GM21447 (cell line): ENCODE measurements at regions not wholly inside any gene's neighbourhood (a gene's known extent, or its start where the extent isn't known, plus 50 kb on each side); places are given as distances from the start of the nearest gene placed in this dataset.
A peak's percentile ranks its signal among the peaks of the same experiment; 100 is the strongest.

ENCODE experiments used
- ATAC-seq: cut with Tn5 transposase; IDR thresholded peaks from one replicate; pipeline ENCODE4 v1.9.1; 2021; ENCODE audit not compliant: unreplicated experiment

DNA sequence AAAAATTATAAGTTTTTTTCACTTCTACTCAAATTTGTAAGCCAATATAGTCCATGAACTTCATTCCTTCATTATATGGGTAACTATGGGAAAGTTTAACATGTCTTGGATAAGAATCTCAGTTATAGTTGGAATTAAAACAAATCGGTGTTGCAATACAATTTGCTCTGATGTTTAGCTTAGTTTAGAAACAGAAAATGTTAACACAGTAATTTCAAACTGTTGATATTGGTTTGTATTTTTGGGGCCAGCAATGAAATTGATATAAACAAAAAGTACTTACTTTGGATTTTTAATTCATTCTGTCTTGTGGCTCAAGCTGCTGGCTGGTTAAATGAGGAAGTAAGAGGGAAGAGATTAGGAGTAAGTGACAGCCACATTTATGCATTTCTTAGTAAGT lies 368.5 kb upstream of the NT5C1B start:
- ATAC-seq, result no peak

GRCh38 chr2:18950361-18950851 lies 361.0 kb upstream of the NT5C1B start:
- ATAC-seq, result no peak

DNA sequence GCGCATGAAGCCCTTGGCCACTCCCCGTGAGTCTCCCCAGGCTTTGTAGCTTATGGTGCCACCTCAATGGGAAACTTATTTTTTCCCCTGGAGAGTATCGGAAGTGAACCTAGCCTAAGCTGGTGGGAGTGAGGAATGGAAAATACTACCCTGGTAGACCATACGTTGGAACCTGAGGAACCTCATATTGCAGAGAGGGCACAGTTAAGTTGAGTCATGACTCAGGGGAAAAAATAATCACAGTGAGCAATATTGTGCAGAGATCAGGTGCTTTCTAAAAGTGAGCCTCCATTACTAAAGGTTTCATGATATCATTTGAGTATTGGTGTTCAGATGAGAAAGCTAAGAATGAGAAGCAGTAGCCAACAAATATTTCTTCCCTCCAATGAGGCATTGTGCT lies 360.5 kb upstream of the NT5C1B start:
- ATAC-seq, result no peak

GRCh38 chr2:18940184-18940583 lies 350.8 kb upstream of the NT5C1B start:
- ATAC-seq, result peak; percentile 83

DNA sequence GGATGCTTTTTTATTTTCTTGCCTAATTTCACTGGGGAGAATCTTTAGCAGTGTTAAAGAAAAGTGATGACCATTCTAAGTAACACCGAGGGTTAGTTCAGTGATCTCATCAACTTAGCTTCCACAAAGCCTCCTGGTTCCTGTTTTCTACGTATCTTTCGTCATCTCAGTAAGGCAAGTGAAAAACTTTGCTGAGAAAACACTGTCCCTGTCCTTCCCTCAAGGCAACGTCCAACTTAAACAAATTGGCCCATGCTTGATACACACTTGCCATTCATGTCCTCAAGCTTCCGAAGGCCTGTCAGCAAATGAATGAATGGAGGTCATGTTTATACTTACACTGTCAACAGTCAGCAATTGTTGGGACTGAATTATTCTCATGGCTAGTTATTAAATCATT lies 350.4 kb upstream of the NT5C1B start:
- ATAC-seq, result peak; percentile 40

GRCh38 chr2:18934886-18935285 lies 345.5 kb upstream of the NT5C1B start:
- no peak for ATAC-seq

DNA sequence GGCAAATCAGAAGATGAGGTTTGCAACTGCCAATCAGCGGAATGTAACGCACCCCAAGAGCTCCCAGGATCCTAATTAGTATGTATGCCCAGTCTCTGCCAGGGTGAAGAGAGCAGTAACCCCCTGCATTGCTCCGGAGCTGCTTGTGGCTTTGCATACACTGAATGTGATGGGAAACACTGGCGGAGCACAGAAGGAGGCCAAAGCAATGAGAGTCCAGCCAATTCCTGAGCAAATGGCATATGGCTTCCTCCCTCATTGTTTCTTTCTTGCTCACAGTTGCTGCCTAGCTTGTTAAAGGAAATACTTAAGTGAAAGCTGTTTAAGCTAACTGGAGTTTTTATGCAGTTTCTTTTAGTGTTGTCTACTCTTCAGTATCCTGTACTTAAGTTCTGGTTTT lies 343.5 kb upstream of the NT5C1B start:
- ATAC-seq, result no peak

DNA sequence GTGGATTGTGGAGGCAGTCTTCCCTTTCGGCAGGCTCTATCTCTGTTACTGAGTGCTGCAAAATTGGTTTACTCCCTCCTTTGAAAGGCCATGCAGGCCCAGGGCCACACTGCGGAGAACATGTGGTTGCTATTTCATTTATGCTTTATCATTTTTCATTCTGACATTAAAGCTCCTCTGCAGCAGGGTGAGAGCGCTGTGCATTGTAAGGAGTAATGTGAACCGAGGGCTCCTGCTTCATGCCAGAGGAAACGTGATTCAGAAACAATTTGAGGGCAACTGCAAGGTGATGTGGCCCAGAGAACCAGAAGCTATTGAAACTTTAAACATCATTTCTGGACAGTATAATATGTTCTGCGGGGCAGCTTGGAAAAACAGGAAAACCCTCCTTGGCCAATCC lies 341.6 kb upstream of the NT5C1B start:
- no peak for ATAC-seq

DNA sequence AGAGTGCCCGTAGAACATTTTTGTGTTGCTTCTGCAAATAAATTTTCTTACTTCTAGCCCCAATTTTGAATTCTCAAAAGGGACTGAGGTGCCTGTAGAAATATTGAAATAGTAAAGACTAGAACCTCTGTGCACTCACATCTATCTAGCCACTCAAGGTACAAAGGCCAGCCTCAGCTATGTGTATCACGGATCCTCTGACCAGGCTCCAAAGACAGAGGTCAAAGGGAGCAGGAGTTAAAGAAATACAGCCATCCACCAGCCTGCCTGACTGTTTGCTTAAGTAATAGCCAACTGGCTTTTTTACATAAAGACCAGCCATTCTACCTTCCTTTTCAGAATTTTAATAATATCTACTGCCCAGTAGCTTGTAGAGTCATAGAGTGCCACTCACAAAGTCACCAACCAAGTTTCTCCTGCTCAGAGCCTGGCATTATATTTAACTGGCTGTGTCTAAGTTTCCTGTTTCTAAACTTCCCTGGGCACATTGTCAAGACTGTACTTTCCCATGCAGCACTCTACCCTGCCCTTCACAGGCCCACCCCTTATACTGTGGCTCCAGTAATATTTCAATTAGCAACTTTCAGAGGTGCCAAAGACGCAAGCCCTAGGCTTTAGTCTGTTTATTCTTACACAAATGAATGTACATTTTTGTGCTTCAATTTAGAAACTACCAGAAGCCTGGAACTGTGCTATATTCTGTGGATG lies 338.3 kb upstream of the NT5C1B start:
- no peak for ATAC-seq

- no peak for ATAC-seq
Measured at GRCh38 chr2:18926631-18927524, 337.5 kb upstream of the NT5C1B start.

DNA sequence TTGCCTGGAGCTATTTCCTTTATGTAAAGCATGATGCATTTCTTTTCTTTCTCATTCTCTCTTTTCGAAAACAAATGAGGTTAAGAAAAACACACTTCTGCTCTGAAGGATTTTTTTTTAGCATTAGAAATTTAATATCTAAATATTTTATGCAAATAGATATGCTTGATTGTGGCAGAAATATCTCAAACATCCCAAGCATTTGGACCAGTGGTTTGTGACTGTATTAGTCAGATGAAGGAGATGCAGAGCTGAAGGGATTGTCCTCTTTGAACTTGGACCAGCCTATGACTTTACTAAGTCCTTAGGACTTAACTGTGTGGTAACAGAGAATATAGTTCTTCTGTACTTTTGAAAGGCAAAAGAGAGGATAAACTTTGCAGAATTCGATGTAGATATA lies 335.9 kb upstream of the NT5C1B start:
- no peak for ATAC-seq

- no peak for ATAC-seq
Measured at GRCh38 chr2:18924886-18925285, 335.5 kb upstream of the NT5C1B start.

DNA sequence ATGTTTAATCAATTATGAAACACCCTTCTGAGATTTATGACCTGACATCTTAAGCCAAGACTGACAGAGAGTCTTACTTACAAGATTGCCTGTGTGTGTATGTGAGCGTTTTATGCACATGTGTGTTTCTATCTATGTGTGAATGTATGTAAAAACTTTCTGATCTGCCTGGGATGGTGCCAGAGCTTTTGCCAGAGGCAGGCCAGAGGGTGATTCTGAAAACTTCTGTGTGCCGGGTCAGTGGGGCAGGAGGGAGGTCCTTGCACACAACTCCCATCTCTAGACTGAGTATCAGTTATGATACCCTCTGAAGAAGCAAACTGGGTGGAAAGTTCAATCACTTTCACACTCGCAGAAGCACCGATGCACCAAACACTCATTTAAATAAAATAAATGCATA lies 335.0 kb upstream of the NT5C1B start:
- ATAC-seq, result no peak

DNA sequence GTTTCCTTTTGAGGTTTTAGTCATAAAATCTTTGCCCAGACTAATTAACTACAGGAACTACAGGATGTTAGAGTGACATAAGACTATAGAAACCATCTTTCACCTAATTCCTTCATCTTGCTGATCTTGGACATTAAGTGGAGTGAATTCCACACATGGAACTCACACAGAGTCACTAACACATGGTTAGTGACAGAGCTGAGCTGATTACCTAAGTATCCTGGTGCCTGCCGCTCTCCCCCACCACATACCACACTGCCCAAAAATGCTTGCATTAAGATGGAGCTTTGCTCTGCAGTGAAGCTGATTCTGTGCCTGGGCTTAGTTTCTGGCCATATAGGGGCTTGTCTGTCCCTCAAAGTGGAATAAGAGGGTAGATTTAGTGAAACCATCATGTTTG lies 332.9 kb upstream of the NT5C1B start:
- ATAC-seq, result no peak

- no peak for ATAC-seq
Measured at GRCh38 chr2:18918280-18918679, 328.9 kb upstream of the NT5C1B start.

DNA sequence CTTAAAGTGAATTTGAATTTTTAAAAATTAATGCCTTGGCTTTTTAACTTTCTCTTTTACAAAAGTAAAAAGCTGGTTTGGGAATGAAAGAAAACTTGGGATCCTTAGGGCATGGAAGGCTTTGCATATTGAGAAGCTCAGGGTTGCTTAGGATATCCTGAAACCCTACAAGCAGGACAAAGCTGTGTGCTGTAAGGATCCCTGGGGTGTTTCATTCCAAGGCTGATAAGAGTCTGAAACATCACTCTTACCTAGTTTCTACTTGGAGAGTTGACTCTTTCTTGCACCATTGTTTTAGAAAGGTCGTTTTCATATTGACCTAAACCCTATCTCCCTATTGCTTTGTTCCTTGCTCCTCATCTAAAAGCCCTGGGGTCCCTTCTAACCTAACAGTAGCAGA lies 325.9 kb upstream of the NT5C1B start:
- no peak for ATAC-seq

DNA sequence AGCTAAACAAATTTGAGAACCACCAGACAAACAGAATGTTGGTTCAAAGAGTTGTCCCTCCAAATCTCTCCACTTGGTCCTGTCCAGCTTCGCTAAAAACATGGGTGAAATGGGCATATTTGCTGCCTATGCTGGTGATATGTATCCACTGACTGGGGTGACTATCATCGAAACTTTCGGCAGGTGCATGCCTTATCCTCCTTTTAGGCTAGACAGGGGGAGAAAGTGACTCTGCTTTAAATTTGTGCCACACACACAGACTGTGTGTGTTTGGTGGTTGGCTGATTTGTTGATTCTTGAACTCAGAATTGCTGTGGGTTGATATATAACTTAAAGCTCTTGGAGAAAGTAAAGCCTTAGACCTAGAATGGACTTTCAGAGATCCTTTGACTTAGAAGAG lies 324.1 kb upstream of the NT5C1B start:
- ATAC-seq, result no peak

DNA sequence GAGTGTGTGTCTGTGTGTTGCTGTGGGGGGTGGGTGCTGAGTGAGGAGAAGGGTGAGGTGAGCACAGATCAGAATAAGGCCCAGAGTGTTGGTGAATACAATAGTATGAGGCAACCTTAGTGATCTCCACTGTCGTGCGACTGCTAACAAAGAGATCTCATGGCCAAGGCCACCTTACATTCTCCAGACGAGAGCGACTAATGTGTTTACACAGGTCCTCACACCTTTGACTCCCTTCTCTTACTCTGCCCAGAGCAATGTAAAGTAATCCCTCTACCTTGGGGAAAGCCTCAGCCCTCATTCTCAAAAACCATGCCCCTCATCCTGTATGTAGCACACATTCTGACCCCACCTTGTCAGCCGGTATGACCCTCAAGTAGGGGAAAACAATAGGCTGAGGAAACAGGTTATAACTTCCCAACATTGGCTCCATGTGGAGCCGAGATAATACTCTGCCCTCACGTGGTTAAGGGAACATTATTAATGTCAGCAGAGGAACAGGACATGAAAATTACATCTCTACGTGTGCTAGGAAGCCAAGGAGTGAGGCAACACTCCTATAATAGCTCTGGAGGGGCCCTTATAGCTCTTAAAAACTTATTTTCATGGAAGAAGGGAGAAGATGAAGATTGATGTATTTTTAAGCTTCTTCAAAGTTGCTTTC lies 323.0 kb upstream of the NT5C1B start:
- ATAC-seq, result no peak

DNA sequence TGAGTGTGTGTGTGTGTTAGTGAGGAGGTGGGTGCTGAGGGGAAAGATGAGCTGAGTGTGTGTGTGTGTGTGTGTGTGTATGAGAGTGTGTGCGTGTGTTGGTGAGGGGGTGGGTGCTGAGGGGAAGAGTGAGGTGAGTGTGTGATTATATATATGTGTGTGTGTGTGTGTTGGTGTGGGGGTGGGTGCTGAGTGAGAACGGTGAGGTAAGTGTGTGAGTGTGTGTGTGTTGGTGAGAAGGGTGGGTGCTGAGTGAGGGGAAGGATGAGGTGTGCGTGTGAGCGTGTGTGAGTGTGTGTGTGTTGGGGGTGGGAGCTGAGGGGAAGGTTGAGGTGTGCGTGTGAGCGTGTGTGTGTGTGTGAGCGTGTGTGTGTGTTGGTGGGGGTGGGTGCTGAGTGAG lies 322.0 kb upstream of the NT5C1B start:
- no peak for ATAC-seq

DNA sequence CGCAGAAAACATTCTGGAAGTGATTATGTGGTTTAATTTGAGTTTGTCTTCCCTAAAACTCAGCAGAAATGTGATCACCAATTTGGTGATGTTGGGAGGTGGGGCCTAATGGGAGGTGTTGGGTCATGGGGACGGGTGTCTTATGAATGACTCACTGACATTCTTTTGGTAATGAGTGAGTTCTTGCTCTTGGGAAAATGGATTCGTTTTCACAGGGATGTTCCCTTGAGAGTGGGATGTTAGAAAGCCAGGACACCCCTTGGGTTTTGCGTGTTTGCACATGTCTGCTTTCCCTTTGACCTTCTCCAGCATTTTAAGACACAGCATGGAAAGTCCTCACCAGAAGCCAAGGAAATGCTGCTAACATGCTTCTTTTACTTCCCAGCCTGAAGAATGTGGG lies 321.5 kb upstream of the NT5C1B start:
- no peak for ATAC-seq

DNA sequence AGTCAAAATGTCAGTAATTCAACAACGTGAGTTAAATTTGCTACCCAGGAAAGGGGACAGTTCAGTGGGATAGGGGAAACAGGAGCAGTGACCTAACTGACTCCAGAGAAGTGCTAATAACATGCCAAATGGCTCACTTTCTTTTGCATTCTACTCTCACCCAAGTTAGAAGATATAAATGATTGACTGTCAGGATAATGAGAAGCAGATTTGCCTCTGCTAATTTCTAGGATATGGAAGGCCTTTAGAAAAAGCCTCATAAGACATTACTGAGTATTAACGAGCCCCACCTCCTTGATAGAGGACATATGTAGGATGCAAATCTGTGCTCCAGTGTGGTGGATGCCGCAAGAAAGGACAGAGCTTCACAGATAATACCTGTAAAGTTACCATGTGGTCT lies 318.6 kb upstream of the NT5C1B start:
- no peak for ATAC-seq

DNA sequence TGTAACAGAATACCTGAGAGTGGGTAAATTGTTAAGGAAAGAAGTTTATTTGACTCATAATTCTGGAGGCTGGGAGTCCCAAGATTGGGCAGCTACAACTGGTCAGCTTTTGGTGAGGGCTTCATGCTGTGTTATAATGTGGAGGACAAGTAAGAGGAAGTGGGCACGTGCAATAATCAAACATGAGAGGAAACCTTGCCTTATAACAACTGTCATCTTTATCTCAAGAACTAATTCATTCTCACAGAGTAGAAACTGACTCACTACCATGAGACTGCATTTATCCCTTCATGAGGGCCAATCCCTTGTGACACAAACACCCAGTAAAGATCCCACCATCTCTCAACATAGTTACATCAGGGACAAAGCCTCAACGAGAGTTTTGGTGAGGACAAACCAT lies 318.1 kb upstream of the NT5C1B start:
- no peak for ATAC-seq
